ENCODE measurements at regions not wholly inside any gene's neighbourhood (a gene's known extent, or its start where the extent isn't known, plus 50 kb on each side); places are given as distances from the start of the nearest gene placed in this dataset.

GRCh38 chr14:38735005-38735404 lies 368.0 kb downstream of the SEC23A start:
- TF ChIP-seq CTCF (conservative IDR thresholded peaks at IDR 0.05) (no peak), EZH2 (IDR thresholded peaks at IDR 0.05; ENCODE audit: low read depth) (no peak)
